ENCODE measurements at regions not wholly inside any gene's neighbourhood (a gene's known extent, or its start where the extent isn't known, plus 50 kb on each side); places are given as distances from the start of the nearest gene placed in this dataset.
"Not testable (repeated sequence)": the region's sequence is repeated elsewhere in the genome, so short reads cannot be mapped to it uniquely, and the experiment has no call there.

GRCh38 chr2:7146151-7146550 is 228.9 kb downstream of the RNF144A start:
- DNase-seq, result no peak

- no peak for DNase-seq
Measured at GRCh38 chr2:7154656-7155055, 237.4 kb downstream of the RNF144A start.

GRCh38 chr2:7161501-7161900 is 244.3 kb downstream of the RNF144A start:
- DNase-seq, result no peak

DNA sequence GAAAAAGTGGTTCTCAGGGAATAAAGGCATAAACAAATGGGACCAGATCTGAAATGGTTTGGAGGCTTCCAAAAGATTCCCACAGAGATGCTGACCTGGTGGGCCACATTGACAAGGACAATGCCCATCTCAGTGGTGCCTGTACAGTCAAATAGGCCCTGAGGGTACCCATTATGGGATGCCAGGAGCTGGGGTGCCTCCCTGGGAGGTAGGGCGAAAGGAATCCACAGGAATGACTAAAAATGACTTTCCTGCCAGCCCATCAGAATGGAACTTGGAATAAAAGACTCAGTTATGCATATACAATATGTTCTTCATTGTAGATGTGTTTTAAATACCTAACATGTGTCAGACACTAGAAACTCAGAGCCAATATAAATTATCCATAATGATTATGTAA is 248.5 kb downstream of the RNF144A start:
- no peak for DNase-seq

DNA sequence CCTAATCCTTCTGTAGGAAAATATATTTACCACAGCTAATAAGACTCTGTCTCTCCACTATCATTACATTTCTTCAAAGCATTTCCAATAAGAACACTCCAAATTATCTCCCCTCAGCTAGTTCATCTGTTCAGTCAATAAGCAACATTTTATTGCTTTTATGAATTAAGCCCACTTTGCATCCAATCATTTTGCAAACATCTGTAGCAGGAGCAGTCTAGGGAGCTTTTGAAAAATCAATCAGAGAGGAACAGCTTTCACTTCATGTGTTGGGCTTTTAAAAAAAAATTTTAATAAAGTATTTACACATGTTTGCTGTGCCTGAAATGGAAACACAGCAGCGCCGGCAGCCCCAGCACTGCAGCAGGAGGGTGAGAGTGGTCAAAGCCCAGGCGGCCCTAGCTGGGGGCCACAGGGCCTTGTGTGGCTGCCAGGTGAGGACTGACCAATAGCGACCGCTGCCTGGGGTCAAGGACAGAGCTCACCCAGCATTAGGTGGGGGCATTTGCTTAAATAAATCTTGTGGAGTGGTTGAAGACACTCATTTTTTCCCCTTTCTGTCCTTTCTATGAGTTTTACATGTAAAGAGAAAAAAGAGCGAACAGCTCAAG is 250.7 kb downstream of the RNF144A start:
- no peak for DNase-seq

GRCh38 chr2:7169593-7169992 is 252.4 kb downstream of the RNF144A start:
- DNase-seq, result no peak

- not testable (repeated sequence) for DNase-seq
Measured at GRCh38 chr2:7178996-7179395, 261.8 kb downstream of the RNF144A start.

GRCh38 chr2:7180638-7181370 is 263.6 kb downstream of the RNF144A start:
- DNase-seq, result no peak

DNA sequence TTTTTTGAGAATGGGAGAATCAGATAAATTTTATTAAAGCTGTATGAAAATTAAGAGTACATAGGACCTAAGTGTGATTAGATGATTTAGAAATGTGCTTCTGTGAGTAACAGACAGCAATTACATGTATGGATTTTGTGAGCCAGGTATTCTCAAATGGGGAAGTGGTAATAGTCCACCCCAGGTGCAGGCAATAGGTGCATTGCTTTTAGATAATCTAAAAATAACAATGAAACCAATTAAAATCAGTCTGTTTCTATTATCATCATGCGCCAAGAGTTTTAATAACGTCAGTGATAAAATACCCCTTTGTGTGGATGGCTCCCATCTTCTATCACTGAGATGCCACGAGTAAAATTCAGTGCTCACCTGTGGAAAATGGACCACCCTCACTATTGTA is 265.3 kb downstream of the RNF144A start:
- DNase-seq, result no peak

DNA sequence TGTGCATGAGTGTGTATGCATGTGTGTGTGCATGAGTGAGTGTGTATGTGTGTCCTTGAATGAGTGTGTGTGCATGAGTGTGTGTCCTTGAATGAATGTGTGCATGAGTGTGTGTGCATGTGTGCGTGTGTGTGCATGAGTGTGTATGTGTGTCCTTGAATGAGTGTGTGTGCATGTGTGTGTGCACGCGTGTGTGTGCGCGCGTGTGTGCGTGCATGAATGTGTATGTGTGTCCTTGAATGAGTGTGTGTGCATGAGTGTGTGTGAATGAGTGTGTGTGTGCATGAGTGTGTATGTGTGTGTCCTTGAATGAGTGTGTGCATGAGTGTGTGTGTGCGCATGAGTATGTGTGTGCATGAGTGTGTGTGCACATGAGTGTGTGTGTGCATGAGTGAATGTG is 271.9 kb downstream of the RNF144A start:
- DNase-seq, result no peak

DNA sequence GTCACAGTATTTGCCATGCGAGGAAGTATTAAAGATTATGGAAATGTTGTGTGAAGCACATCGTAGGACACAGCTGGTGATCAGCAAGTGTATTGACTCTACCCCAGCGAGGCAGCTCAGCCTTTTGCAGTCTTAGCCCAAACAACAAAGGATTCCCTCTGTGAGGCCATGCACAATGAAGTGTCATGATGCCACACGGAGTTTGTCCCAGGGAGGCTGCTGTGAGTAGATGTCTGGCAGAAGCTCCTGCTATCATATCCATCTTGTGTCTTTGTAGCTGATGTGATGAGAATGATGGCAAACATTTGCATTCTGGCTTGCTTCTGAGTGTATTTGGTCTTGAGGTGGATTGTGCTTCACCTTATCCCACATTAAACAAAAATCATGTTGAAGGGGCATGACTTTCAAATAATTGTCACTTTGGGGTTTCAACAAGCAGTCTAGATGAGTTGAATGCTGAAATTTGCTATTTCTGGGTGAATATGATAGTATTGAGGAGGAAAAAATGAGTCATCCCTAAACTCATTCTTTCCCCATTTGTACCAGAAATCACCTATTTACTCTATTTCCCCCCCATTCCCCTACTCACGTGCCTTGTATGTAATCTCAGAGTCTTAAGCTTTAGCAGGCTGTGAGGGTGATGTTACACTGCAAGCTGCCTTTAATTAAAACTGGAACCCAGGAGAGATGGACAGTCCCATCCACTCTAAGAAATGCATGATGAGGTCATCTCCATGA is 273.5 kb downstream of the RNF144A start:
- DNase-seq, result no peak

DNA sequence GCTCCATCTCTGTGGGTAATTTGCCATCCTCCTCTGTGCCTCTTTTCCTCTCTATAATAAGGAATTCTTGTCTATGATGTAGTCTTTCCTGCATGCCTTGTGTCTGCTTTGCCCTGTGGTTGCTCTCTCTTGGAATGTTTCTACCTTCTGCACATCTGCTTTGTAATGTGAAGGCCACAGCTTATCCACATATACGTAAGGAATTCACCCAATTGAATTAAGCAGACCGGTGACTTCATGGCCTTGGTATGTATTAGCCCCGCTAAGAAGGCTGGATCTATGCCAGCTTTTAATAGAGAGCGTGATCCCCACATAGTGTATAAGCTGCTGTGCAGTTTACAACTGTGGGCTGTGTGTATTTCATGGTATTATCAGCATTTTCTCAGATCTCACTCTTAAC is 274.7 kb downstream of the RNF144A start:
- DNase-seq, result no peak

DNA sequence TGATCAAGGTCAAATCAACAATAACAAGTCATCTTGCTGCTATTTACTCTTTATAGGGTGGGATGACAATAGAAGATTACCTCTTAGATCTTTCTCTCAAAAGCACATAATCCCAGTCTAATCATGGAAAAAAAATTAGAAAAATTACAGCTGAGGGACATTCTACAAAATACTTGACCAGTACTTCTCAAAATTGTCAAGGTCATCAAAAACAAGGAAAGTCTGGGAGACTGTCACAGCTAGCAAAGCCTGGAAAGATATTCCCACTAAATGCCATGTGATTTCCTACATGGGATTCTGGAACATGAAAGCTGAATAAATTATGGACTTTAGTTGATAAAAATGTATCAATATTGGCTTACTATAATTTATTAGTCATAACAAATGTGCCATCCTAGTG is 276.2 kb downstream of the RNF144A start:
- no peak for DNase-seq

DNA sequence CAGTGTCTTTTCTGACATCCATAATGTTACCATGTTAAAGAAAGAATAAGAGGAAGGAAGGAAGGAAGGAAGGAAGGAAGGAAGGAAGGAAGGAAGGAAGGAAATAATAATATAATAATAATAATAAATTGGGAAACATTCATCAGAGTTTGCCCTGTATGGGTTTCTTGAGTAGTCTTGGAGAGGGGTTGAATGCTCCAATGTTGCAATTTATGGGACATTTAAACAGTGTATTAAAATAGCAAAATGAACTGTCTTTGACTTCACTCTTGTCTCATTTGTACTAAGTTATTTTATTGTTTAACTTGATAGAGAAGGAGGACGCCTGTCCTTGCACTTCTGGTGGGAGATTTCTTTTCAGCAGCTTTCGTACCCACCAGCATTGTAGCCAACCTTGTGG is 277.7 kb downstream of the RNF144A start:
- DNase-seq, result no peak

DNA sequence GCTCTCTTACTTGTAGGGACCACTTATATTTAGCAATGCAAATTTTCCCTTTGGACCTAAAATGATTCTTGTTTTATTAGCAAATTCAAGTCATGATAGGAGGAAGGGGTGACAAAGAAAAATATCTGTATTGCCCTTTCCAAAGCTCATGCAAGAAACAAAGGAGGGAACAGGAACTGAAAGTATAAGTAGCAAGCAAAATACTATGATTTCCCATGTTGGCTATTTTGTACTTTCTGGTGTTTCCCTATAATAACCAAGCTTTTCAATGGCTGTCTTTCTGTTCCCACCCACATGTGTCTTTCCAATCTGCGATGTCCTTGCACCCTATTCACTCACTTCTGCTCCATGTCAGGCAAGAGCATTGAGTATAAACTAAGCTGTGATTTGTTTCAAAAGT is 279.7 kb downstream of the RNF144A start:
- no peak for DNase-seq

- no peak for DNase-seq
Measured at GRCh38 chr2:7201851-7202250, 284.6 kb downstream of the RNF144A start.

DNA sequence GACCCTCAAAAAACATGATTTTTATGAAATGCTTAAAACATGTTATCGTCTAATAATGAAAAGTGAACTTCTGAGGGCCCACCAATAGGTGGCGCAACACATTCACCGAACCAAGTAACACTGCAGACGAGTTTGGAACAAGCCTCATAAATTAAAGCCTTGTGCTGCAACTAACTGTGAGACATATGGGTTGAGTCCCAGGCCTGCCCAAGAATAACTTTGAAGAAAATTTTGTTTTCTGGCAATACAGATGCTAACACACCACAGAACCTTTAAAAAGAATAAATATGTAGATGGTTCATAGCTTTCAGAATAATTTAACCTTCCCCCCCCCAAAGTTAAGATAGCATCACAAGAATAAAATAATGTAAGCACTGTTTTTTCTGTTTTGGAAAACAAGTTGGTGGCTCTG is 285.9 kb downstream of the RNF144A start:
- DNase-seq, result peak; percentile 60

- DNase-seq, result no peak
Measured at GRCh38 chr2:7205151-7205830, 288.1 kb downstream of the RNF144A start.

- no peak for DNase-seq
Measured at GRCh38 chr2:7206111-7206810, 289.0 kb downstream of the RNF144A start.

- DNase-seq, result no peak
Measured at GRCh38 chr2:7207631-7208030, 290.4 kb downstream of the RNF144A start.

DNA sequence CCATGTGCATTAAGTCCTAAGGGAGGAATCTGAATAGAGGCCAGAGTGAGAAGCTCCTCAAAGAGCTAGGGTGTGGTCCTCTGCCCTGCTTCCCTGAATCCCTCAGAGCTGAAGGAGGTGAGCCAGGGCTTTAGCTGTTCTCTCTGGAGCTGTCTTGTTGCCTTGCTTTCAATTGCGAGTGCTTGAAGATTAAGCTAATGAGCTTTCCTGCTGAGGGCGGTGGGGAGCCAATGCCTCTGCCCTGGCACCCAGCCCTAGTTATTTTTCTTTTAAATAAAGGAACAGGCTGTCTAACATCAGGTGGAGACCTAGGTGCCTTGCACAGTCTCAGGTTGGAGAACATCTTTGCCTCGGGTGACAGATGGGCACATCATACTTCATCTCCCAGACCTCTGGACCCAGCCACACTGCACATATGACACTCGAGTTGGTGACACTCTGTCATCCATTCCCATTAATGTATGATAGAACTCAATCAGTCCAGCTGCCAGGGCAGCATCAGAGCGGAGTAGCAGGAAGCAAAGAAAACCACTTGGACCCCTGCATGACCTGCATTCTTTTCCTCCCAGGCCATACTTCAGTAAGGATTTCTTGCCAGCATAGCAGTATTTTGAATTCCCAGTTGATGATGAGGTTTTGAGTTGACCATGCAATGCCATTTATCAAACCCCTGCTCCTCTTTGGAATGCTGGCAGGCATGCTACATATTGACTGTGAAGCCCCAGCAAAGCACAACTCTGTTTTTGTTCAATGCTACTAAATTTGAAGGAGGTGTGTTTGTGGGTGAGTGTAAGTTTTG is 292.7 kb downstream of the RNF144A start:
- DNase-seq, result no peak

DNA sequence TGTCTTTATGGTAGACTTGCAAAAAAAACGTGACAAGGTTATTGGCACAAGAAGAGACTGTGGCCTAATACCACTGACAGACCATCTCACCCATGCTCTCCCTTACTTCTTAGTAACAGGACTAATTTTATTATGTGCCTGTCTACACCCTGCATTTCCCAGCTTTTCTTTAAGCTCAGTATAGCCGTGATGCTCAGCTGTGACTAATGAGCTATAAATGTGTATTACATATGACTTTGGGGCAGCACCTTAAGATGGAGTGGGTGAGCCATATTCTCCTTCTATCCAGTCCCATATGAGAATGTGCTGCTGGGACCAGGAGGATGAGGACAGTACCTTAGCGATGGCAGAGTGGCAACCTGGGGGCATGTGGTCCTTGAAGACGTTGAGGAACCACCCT is 293.5 kb downstream of the RNF144A start:
- no peak for DNase-seq

Measured in NCI-H2227 treated with DMSO at 0.1 percent for 48 hours (cell line).